ENCODE measurements at regions not wholly inside any gene's neighbourhood (a gene's known extent, or its start where the extent isn't known, plus 50 kb on each side); places are given as distances from the start of the nearest gene placed in this dataset.
"Not testable (repeated sequence)": the region's sequence is repeated elsewhere in the genome, so short reads cannot be mapped to it uniquely, and the experiment has no call there.

GRCh38 chr1:73771396-73771795 is 426.6 kb downstream of the LRRIQ3 start:
- no peak for DNase-seq (ENCODE audit: low read depth)

DNA sequence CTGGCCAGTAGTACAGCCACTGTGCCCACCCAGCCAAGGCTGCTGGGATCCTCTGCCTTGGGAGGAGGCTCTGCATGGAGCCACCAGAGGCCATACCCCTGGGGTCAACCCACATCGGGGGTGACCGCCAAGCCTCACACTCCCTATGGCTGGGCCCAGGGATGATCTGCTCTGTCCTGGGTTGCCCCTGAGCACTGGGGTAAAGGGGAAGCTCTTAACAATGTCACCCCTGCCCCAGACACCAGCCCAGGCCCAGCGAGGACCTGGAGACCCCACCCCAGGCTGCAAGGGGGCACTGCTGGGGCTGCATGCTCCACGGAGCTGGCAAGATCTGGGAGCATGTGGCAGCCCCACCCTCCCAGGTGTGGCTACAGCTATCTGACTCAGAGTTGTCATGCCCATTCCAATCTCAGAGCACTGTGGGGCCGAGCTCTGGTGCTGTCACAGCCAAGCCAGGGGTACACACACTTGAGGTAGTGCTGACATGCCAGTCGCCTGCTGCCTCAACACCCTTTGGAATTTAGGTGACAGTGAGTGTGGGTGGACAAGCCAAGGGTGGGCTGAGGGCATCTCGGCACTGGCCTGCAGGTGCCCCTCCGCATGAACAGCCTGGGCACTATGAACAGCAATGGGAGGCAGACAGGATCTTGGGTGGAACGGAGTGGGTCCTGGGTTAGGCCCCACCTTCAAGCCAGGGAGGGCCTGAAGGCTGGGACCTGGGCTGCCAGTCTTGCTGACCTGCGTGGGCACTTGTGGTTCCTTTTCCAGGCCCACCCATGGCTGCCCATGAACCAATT is 427.7 kb downstream of the LRRIQ3 start:
- DNase-seq (ENCODE audit: low read depth), result no peak

DNA sequence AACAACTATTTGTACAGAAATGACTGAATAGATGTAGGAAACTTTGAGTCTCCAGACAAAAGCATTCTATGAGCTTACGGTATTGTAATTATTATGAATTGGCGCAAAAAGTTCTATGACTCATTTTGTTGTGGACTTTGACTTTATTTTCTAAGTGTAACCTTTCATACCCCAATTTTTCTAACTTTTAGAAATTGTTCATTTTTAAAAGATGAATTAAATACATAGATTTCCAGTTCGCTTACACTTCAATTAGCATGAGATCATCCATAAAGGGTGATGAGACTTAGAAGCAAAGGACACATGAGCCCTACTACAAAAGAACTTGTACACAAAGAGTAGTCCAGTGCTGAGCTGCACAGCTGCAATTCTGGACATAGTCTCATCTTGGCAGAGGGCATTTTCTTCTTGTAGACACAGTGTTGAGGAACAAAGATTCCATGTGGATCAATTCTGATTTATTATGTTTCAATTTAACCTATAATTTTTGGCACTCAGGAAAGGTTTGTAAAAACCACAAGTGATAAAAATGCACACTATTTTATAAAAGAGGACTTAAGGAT is 431.1 kb downstream of the LRRIQ3 start:
- DNase-seq (ENCODE audit: low read depth), result no peak

GRCh38 chr1:73765551-73766233 is 432.3 kb downstream of the LRRIQ3 start:
- no peak for DNase-seq (ENCODE audit: low read depth)

GRCh38 chr1:73761559-73761958 is 436.4 kb downstream of the LRRIQ3 start:
- no peak for DNase-seq (ENCODE audit: low read depth)

DNA sequence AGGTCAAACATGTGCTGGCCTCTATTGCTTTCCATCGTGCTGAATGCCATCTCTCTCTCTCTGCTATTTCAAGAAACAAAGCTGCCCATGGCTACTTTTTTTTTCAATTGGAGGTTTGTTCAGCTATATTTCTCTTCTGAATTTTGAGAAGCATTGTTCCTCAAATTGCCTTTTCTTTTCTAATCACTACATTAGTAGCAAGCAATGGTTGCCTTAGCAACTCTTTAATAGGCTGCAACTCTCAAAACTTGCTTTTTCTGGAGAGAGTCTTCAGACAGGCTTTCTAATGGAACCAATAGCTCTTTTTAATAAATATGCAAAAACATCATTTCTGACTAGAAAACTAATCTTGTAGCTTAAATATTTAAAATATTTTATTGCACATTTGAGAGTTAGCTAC is 439.0 kb downstream of the LRRIQ3 start:
- no peak for DNase-seq (ENCODE audit: low read depth)

GRCh38 chr1:73756817-73757216 is 441.2 kb downstream of the LRRIQ3 start:
- no peak for DNase-seq (ENCODE audit: low read depth)

GRCh38 chr1:73755649-73756048 is 442.3 kb downstream of the LRRIQ3 start:
- no peak for DNase-seq (ENCODE audit: low read depth)

- DNase-seq (ENCODE audit: low read depth), result no peak
Measured at GRCh38 chr1:73749996-73750395, 448.0 kb downstream of the LRRIQ3 start.

- no peak for DNase-seq (ENCODE audit: low read depth)
Measured at GRCh38 chr1:73744985-73745384, 453.0 kb downstream of the LRRIQ3 start.

DNA sequence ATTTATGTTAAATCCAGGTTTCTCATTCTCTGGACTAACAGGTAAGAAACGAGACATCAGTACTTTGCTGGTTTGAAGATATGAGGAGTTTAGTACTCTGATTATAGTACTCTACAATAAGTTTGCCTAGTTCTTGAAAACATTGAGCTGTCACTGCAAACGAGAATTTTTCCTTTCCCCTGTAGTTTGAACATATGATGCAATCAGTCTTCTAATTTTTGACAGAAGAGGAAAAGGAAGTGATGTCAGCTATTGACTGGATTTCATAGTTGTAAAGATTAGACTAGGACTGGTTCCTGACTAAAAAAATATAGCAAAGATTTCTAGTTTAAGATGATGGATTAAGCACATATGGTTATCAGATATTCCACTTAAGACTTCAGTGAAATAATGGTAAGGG is 461.9 kb downstream of the LRRIQ3 start:
- no peak for DNase-seq (ENCODE audit: low read depth)

DNA sequence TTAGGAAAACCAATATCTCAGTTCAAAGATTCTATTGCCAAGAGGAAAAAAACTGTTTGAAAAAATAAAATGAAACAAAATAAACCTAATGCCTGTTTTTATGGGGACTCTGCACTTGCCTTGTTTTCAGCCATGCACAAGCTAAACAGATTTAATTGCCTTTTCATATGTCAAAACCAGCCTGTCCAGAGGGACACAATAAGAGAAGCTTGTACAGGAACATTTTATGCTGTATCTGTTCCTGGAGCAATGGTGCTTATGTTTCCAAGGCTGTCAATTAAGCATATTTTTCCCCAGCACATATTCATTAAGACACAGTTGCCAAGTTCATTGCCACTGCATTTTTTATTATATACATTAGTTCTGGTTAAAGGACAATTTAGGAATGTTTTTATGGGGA is 470.9 kb downstream of the LRRIQ3 start:
- DNase-seq (ENCODE audit: low read depth), result no peak

- DNase-seq (ENCODE audit: low read depth), result no peak
Measured at GRCh38 chr1:73722055-73722454, 475.9 kb downstream of the LRRIQ3 start.

GRCh38 chr1:73717976-73718375 is 480.0 kb downstream of the LRRIQ3 start:
- DNase-seq (ENCODE audit: low read depth), result no peak

DNA sequence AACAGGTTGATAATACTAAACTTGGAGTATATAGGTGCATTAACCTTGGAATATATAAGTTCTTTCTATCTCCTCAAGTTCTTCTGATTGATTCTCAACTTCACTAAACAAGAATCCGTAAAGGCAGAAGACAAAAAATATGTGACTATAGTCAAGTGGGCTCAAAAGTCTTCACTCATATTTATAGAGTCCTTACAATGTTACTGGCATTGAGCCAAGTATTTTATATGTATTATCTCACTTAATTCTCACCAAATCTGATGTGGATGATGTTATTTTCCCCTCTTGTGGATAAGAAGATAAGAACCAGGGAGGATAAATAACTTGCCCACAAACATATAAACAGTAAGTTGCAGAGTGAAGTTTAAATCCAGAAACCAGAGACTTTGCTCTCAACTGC is 486.9 kb downstream of the LRRIQ3 start:
- DNase-seq (ENCODE audit: low read depth), result no peak

DNA sequence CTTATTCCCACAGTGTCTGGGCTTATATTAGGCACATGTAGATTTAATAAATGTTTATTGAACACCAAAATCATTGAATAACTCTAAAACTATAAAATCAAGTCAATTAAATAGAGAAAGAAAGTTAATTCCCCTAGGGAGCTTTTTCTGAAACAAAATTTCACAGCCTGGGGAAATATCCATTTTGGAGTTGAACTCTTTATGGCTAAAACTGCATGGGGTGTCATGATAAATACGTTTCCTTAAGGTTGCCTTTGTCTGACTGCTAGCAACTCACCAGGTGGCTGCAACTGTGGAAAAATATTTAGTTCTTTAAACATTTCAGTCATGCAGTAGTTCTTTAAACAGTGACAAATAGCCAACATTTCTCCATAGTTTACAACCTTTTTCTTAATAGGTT is 496.1 kb downstream of the LRRIQ3 start:
- no peak for DNase-seq (ENCODE audit: low read depth)

- no peak for DNase-seq (ENCODE audit: low read depth)
Measured at GRCh38 chr1:73676186-73676585, 521.8 kb downstream of the LRRIQ3 start.

- peak; percentile 0 for DNase-seq (ENCODE audit: low read depth)
Measured at GRCh38 chr1:73674945-73675561, 522.9 kb downstream of the LRRIQ3 start.

- DNase-seq (ENCODE audit: low read depth), result no peak
Measured at GRCh38 chr1:73673971-73674370, 524.0 kb downstream of the LRRIQ3 start.

DNA sequence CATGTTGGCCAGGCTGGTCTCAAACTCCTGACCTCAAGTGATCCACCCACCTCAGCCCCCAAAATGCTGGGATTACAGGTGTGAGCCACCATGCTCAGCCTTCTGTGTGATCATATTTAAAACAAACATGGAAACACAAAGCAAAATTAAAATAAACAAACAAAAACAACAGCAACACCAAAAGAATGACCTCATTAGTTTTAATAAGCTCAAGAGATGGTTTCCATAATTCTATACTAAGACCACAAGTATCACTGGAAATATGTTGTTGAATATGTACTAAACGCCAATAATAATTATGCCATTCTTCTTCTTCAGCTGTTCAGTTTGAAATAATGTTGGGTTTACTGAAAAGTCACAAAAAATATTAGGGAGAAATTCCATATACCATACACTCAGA is 526.4 kb downstream of the LRRIQ3 start:
- DNase-seq (ENCODE audit: low read depth), result no peak

DNA sequence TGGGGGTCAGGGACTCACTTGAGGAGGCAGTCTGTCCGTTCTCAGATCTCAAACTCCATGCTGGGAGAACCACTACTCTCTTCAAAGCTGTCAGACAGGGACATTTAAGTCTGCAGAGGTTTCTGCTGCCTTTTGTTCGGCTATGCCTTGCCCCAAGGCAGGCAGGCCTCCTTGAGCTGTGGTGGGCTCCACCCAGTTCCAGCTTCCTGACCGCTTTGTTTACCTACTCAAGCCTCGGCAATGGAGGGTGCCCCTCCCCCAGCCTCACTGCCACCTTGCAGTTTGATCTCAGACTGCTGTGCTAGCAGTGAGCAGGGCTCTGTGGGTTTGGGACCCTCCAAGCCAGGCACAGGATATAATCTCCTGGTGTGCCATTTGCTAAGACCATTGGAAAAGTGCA is 530.0 kb downstream of the LRRIQ3 start:
- DNase-seq (ENCODE audit: low read depth), result not testable (repeated sequence)

- DNase-seq (ENCODE audit: low read depth), result no peak
Measured at GRCh38 chr1:73662526-73662925, 535.5 kb downstream of the LRRIQ3 start.

DNA sequence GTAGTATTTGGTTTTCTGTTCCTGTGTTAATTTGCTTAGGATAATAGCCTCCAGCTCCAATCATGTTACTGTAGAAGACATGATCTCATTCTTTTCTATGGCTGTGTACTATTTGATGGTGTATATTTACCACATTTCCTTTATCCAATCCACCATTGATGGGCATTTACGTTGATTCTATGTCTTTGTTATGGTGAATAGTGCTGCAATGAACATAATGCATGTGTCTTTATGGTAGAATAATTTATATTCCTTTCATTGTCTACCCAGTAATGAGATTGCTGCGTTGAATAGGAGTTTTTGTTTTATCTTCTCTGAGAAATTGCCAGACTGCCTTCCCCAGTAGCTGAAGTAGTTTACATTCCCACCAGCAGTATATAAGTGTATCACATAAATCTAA is 538.8 kb downstream of the LRRIQ3 start:
- no peak for DNase-seq (ENCODE audit: low read depth)

Data from LHCN-M2 (cell line).